AG09319 (cell line): ENCODE measurements at regions not wholly inside any gene's neighbourhood (a gene's known extent, or its start where the extent isn't known, plus 50 kb on each side); places are given as distances from the start of the nearest gene placed in this dataset.

Experiments used
- DNase-seq: peaks from one replicate; pipeline ENCODE4 v3.0.0-alpha.2; 2010; ENCODE audit warnings: low read depth; ENCODE audit errors: extremely low read depth
- TF ChIP-seq, protein P1 (sequence below): IDR thresholded peaks from 2 replicates; pipeline ENCODE4 v1.5.1; 2011; ENCODE audit warnings: low read depth, mild to moderate bottlenecking, inconsistent platforms, low read length, moderate library complexity

DNA sequence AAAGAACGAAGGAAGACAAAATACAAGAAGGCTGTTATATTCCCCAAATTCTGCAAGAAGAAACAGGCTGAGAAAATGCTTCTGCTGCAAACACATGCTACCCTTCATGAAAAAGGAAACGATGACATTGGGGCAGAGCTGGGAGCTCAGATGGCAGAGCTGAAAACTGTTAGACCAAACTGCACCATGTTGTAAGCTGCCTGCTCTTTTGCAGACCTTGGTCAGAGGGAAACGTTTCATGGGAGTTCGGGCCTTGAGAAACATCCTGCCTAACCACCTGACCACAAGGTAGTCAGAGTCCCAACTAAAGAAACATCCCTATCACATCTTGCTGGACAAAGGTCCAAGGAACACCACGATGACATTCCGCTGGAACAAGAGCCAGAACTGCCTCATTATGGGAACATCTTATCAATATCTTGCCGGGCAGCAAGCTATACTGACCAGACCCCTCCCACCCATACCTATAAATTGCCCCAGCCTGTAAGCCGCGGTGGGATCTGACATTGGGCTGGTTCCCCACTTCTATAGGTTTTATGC, 110.7 kb upstream of the CTSC start:
- no peak for DNase-seq
- TF ChIP-seq, protein P1, sequence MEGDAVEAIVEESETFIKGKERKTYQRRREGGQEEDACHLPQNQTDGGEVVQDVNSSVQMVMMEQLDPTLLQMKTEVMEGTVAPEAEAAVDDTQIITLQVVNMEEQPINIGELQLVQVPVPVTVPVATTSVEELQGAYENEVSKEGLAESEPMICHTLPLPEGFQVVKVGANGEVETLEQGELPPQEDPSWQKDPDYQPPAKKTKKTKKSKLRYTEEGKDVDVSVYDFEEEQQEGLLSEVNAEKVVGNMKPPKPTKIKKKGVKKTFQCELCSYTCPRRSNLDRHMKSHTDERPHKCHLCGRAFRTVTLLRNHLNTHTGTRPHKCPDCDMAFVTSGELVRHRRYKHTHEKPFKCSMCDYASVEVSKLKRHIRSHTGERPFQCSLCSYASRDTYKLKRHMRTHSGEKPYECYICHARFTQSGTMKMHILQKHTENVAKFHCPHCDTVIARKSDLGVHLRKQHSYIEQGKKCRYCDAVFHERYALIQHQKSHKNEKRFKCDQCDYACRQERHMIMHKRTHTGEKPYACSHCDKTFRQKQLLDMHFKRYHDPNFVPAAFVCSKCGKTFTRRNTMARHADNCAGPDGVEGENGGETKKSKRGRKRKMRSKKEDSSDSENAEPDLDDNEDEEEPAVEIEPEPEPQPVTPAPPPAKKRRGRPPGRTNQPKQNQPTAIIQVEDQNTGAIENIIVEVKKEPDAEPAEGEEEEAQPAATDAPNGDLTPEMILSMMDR: no peak

DNA sequence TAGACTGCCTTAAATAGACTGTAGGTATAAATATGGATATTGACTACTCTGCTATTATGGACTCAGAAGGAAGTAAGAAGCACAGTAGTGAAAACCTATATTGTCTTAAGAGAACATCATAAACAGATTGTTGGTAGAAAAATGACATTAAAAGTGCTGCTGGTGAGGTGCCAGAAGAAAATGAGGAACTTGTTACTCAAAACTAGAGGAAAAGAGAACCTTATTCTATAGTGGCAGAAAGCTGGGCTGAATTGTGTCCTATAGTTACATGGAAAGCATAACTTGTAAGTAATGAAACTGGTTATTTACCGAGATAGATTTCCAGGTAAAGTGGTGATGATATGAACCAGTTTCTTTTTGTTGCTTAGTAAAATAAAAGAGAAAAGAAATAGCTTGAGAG, 109.7 kb upstream of the CTSC start:
- TF ChIP-seq, protein P1: no peak
- DNase-seq: no peak

DNA sequence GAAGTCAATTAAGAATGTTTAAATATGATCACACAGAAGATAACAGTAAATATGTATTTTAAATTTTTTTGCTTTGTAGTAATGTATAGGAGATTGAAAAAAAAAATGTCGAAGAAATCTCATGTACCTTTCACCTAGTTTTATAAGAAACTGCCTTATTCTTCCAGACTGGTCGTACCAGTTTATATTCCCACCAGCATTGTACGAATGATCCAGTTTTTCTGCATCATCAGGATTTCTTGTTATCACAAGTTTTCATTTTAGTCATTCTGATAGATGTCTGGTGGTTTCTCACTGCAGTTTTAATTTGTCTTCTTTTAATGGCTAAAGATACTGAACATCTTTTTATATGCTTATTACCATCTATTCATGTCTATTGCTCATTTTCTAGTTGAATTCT, 101.8 kb upstream of the CTSC start:
- TF ChIP-seq, protein P1: no peak
- DNase-seq: no peak

GRCh38 chr11:88438721-88439120, 101.2 kb upstream of the CTSC start:
- TF ChIP-seq, protein P1: no peak
- DNase-seq: no peak

DNA sequence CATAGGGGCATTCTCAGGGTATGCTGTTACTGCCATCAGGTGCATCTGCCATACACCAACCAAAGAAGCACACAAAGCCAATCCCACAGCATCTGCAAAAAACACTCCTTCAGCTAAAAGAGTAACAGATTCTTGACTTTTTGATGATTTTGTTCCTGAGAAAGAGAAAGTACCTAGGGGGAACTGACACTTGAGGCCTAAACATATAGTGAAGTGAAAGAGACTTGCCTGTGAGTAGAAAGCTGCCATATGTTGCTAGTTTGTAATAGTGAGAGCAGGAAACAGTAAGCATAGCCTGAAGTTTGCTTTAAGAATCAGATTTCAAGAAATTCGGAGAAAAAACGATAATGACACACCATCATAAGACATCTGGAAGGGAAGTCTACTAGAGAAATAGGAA, 97.9 kb upstream of the CTSC start:
- DNase-seq: no peak
- TF ChIP-seq, protein P1: no peak

DNA sequence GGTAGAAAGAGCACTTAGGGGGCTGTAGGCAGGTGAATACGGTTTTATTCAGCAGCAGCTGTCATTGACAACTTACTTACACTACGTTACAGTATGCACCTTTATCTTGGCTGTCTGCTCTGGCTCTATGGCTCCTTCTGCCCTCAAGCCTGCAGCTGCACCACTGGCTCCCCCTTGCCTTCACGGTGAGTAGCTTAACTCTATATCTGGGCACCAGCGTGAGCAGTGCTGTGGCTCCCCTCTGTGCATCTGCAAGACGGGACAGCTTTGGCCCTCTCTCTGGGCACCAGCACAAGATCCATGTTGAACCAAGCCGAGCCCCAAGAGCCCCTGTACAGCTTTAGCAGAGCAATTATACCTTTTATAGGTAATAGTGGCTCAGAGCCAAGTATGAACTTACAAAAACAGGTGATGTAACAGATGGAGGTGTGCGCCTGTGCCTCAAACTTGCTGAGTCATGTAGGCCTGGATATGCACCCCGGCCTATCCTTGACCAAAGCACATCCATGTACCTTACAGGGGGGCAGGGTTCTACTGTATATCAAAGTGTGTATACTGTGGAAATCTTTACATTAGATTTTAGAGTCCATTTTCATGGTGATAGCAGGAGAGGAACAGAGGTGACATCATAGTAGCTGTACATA, 96.9 kb upstream of the CTSC start:
- DNase-seq: no peak
- TF ChIP-seq, protein P1: no peak

DNA sequence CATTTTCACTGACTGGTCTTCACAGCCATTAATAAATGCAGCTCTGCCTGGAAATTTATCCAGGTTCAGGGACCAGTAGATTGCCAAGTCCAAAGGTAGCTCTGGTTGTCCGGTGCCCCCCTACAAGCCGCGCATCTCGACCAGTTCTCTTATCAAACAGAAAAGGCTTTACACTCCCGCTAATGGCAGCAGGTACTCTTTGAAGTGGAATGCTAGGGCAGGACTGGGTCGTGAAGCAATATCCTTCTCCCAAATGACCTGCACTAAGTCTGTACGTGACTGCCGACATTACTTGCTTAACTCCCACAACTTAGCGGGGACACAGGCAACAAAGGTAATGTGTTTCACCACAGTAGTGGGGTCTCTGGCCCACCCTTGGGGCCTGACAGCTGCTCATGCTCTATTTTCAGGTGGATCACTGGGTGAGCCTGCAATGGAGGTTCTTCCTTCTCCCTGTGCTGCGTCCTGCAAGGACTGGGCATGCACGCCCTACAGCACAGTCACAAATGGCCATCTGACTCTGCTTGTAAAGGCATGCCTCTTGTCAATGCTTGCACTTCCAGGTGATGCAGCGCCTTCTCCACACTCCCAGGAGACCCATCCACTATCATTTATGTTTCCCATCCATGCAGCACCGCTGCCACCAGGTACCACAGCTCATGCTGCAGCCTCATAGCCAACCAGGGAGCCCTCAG, 96.1 kb upstream of the CTSC start:
- TF ChIP-seq, protein P1: no peak
- DNase-seq: no peak
